Stimulated activated CD4-positive, alpha-beta T cell treated with anti-CD3 and anti-CD28 coated beads, Interleukin-1b, Interleukin-23, amount 100 ng/mL, for 48 hours (primary cell): ENCODE measurements at regions not wholly inside any gene's neighbourhood (a gene's known extent, or its start where the extent isn't known, plus 50 kb on each side); places are given as distances from the start of the nearest gene placed in this dataset.

ENCODE experiments used
- DNase-seq: peaks from one replicate; pipeline ENCODE4 v3.0.0-alpha.2; 2020

DNA sequence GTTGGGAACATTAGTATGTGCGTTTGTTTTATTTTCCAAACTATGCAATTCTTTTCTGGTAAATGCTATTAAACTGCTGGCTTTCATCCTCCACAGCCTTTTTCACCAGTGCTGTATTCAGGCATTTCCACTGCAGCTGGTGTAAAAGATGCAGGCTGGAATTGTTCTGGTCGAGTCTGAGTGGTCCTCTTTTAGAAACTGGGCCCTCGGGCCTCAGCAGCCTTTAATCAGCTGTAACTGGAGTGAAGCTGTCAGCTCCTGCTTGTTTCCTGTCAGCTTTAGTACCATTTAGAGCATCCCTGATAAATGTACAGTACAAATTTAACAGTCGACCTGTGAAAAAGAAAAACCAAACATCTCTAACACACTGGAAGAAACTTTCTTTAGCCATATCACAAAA, 979.6 kb downstream of the TFAP2A start:
- no peak for DNase-seq

DNA sequence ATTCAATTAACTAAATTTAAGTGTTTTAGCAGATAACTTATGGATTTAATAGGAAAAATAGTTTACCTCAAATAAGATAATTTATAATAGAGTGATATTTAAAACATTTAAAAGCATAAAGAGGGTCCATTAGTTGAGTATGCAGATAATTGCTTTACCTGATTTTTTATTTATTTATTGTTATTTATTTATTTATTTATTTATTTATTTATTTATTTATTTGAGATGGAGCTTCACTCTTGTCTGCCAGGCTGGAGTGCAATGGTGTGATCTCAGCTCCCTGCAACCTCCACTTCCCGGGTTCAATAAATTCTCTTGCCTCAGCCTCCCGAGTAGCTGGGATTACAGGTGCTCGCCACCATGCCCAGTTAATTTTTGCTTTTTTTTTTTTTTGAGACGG, 982.9 kb downstream of the TFAP2A start:
- DNase-seq: no peak

DNA sequence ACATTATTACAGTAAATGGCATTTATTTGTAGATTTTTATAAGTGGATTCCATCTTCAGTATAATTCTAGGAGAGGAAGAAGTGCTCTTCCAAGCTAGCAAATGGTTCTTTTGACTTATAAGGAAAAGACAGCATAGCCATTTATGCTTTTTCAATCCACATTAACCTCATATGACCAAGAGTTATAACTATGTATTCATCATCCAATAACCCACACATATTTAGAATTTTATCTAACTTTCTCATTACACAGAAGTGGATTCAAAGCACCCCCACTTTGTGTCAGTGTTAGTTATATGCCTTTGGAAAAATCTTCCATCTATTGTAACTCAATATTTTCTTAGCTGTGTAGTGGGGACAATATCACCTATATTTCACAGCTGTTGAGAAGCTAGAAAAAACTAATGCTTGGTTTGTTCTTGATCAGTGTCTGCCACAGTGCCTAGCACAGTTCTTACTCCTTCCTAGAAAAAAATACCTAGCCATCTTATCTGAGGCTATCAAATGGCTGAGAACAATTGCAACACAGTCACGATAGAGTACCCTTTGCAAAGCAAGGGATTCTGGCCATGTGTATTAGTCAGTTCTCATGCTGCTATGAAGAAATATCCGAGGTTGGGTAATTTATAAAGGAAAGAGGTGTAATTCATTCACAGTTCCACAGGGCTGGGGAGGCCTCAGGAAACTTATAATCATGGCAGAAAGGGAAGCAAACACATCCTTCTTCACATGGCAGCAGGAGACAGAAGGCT, 986.3 kb downstream of the TFAP2A start:
- DNase-seq: no peak

DNA sequence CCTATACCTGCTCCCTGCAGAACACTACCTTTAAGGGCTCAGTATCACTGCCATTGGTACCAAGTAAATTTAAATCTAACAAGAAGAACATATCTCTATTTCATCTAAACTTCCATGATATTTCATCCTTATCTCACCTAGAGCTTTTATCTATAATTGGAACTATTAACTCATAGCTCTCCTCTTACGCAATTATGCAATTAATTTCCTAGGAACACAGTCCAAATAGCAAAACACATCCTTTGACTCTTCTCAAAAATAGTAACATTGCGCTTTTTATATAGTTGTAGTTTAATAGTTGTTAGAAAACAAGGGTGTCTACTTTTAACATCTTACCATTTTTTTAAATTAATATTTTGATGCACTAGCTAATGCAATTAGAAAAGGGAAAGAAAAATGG, 986.8 kb upstream of the SLC35B3 start:
- no peak for DNase-seq

GRCh38 chr6:9420316-9421015, 985.1 kb upstream of the SLC35B3 start:
- no peak for DNase-seq

DNA sequence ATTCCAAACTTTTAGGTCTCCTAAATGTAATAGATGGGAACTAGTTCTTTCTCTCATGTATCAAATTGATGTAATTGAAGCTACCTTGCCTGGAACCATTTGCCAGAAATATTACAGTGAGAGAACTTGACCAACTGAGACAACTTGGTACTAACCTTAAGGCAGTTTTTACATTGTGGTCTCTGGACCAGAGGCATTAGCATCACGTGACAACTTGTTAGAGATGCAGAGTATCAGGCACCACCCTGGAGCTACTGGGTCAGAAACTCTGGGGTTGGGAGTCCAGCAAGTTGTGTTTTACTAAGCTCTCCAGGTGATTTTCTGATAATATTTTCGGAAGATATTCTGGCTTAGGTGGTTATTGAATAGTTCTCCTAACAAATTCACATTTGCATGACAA, 982.1 kb upstream of the SLC35B3 start:
- no peak for DNase-seq

GRCh38 chr6:9412951-9413559, 977.7 kb upstream of the SLC35B3 start:
- no peak for DNase-seq

- DNase-seq: no peak
Measured at GRCh38 chr6:9409126-9409525, 973.8 kb upstream of the SLC35B3 start.

GRCh38 chr6:9408402-9409117, 973.2 kb upstream of the SLC35B3 start:
- no peak for DNase-seq

- DNase-seq: no peak
Measured at GRCh38 chr6:9405825-9406224, 970.5 kb upstream of the SLC35B3 start.

GRCh38 chr6:9405369-9405768, 970.0 kb upstream of the SLC35B3 start:
- DNase-seq: no peak

DNA sequence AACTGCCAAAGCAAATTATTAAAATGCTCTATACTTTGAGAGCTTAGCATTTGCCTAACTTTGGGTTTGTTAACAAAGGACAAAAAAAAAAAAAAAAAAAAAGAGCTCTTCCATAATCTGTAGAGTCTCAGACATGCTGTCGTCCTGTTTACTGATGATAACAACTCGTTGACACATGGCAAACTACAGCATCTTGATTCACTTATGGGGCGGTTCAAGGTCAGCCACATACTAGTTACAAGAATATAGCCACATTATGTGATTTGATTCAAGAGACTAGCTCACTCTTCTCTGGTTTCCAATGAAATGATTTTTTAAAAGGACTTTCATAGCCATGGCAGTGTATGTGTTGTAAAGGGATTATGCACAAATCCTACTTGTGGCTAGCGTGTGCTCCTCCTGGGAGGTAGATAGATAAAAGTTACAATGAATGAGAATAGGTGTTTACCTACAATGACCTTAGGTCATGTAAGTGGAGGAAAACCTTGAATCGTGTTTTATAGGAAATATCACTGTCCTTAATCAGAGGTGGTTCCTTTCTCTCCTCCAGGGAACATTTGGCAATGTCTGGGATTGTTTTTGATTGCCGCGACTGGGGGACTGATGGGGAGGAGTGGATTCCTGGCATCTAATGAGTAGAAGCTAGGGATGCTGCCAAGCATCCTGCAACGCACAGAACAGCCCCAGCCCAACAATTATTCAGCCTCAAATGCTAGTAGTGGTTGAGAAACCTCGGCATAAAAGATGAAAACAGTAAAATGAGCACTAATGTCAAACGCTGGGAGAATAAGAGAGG, 969.2 kb upstream of the SLC35B3 start:
- DNase-seq: no peak

DNA sequence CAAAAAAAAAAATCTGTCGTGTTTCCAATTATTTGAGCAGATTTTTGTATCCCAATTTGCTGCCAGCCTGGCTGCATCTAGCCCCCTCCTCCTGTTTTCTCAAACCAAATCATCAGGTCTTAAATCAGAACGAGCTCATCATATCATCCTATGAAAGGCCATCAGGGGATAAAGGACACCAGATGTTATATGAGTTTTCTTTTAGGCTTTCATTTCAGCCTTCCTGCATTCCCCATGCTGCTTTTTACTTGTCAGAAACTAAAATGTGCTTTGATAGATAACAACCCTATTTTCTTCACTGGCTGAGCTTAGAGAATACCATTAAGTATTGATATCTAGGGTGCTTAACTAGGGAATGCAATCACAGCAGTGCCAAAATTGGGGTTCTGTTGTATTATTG, 968.4 kb upstream of the SLC35B3 start:
- no peak for DNase-seq

- no peak for DNase-seq
Measured at GRCh38 chr6:9401960-9402359, 966.6 kb upstream of the SLC35B3 start.

- DNase-seq: no peak
Measured at GRCh38 chr6:9399916-9400315, 964.6 kb upstream of the SLC35B3 start.

GRCh38 chr6:9398767-9399373, 963.5 kb upstream of the SLC35B3 start:
- DNase-seq: no peak

- no peak for DNase-seq
Measured at GRCh38 chr6:9398071-9398766, 962.9 kb upstream of the SLC35B3 start.

DNA sequence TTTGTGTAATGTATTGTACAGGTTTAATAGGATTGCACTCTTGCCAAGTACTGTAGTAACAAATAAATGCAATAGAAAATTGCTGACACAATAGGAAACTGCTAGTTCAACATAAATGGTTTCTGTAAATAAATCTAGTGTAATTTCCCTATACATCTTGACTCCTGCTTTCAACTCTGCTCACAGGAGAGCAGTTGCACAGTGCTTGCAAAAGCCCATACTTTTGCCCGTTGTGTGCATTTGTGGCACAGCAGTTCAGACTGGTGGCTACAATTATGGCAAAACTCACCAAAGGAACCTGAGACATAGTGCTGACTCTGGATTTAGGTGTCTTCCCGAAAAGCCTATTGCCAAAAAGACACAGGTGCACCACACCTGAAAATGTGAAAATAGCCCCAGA, 953.3 kb upstream of the SLC35B3 start:
- DNase-seq: no peak

DNA sequence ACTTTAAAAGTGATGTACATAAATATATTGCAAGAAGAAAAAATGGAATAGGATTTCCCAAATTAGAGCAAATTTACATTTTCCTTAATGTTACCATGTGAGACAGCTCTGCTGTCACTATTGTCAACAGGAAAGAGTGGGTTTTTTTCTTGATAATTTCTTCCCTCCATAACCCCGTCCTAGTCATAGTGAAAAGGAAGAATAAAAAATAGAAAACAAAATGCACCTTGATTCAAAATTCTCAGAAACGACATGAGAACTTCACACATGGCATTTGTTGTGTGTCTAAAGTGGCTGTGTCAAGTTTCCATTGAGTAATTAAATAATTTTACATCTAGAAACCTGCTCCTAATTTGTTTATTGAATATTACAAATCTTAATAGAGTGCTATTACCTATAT, 945.2 kb upstream of the SLC35B3 start:
- no peak for DNase-seq

- DNase-seq: no peak
Measured at GRCh38 chr6:9373308-9373707, 938.0 kb upstream of the SLC35B3 start.

DNA sequence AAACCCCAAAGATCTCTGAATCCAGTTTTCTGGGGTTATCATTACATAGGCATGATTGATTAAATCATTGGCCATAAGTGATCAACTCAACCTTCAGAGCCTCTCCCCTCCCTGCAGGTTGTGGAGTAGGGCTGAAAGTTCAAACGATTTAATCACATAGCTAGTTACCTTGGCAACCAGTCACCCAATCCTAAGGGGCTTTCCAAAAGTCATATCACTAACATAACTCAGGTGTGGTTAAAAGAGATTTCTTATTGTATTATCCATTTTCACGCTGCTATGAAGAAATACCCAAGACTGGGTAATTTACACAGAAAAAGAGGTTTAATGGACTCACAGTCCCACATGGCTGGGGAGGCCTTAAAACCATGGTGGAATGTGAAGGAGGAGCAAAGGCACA, 935.1 kb upstream of the SLC35B3 start:
- DNase-seq: no peak

DNA sequence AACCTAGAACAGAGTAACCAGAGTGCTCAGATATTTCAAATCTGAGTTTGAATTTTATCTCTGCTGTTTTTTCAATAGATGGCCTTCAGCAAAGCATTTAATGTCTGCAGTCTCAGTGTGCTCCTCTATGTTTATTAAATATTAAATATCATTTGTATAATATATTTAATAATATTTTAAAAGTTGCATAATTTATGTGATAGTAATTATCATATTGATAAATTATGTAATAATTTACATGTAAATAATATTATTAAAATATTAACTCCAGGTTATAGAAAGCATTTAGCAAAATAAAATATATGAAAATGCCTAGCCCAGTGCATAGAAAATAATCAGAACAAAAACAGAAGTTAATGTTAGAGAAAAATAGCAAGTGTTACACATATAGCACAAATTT, 930.0 kb upstream of the SLC35B3 start:
- no peak for DNase-seq
